Peyer's patch (tissue), 4 donors: ENCODE measurements at regions not wholly inside any gene's neighbourhood (a gene's known extent, or its start where the extent isn't known, plus 50 kb on each side); places are given as distances from the start of the nearest gene placed in this dataset.

ENCODE experiments used
- DNase-seq, 3 donors: peaks; one replicate each; pipeline ENCODE4 v3.0.0-alpha.2; 2017 to 2019
- H3K27ac ChIP-seq, 4 donors: fragments of 200-600 bp; sonication (generic); one replicate each; pipeline ENCODE4 v1.5.1; 2016 to 2019
- H3K27me3 ChIP-seq, 2 donors: fragments of 200-600 bp; sonication (generic); one replicate each; pipeline ENCODE4 v1.5.1; 2019
- H3K36me3 ChIP-seq, 3 donors: fragments of 200-600 bp; sonication (generic); one replicate each; pipeline ENCODE4 v1.5.1; 2016 to 2019
- H3K4me1 ChIP-seq, 4 donors: fragments of 200-600 bp; sonication (generic); one replicate each; pipeline ENCODE4 v1.5.1; 2016 to 2019
- H3K4me3 ChIP-seq, 4 donors: fragments of 200-600 bp; sonication (generic); 1 replicate in 3 of 4; 2 replicates in 1 of 4; pipeline ENCODE4 v1.5.1; 2016 to 2019; ENCODE audit warnings: mild to moderate bottlenecking in 1 of 4
- H3K9me3 ChIP-seq, 4 donors: fragments of 200-600 bp; sonication (generic); one replicate each; pipeline ENCODE4 v1.5.1; 2016 to 2019; ENCODE audit warnings: mild to moderate bottlenecking in 1 of 4
- POLR2A ChIP-seq, 2 donors: fragments of 450-650 bp; IDR thresholded peaks; one replicate each; pipeline ENCODE4 v1.5.1; 2017; ENCODE audit warnings: antibody characterized with exemption in 2 of 2, mild to moderate bottlenecking in 2 of 2, moderate library complexity in 2 of 2
- TF ChIP-seq, protein P1 (sequence below), 6 experiments: fragments of 450-650 bp in 4 of 6; fragments of 200-600 bp in 2 of 6; sonication (generic) in 1 of 6; IDR thresholded peaks; one replicate each; pipeline ENCODE4 v1.5.1; 2017 to 2019; ENCODE audit warnings: antibody characterized with exemption in 6 of 6, mild to moderate bottlenecking in 3 of 6, moderate library complexity in 1 of 6

DNA sequence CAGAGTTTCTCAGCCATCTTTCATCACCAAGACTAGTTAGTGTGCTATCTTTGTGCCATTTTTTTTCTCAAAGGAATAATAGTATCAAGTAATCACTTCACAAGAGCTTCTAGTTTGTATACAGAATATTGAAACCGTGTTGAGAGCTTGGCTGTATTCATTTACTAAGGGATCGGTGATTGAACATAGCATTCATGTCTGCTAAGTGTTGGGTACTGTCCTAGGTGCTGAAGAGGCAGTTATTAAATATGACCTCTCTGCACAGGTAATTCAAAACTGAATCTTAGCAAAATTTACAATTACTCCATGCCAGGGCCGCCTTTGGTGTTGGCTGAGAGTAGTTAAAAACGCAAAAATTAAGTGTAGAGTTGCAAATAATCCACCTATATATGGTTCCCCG lies 355.3 kb upstream of the RORA start:
- Histone ChIP-seq H3K4me1 (no peaks in the 10 kb centered on the region), H3K4me3 (no peak overlapping the region), H3K27me3 (no peaks in the 10 kb centered on the region), H3K36me3 (no peaks in the 10 kb centered on the region), H3K9me3 (no peaks in the 10 kb centered on the region), H3K27ac (no peak overlapping the region)
- TF ChIP-seq, protein P1, sequence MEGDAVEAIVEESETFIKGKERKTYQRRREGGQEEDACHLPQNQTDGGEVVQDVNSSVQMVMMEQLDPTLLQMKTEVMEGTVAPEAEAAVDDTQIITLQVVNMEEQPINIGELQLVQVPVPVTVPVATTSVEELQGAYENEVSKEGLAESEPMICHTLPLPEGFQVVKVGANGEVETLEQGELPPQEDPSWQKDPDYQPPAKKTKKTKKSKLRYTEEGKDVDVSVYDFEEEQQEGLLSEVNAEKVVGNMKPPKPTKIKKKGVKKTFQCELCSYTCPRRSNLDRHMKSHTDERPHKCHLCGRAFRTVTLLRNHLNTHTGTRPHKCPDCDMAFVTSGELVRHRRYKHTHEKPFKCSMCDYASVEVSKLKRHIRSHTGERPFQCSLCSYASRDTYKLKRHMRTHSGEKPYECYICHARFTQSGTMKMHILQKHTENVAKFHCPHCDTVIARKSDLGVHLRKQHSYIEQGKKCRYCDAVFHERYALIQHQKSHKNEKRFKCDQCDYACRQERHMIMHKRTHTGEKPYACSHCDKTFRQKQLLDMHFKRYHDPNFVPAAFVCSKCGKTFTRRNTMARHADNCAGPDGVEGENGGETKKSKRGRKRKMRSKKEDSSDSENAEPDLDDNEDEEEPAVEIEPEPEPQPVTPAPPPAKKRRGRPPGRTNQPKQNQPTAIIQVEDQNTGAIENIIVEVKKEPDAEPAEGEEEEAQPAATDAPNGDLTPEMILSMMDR (IDR thresholded peaks at IDR 0.05), result no peak
- TF ChIP-seq POLR2A (IDR thresholded peaks at IDR 0.05), result no peak
- no peak for DNase-seq

DNA sequence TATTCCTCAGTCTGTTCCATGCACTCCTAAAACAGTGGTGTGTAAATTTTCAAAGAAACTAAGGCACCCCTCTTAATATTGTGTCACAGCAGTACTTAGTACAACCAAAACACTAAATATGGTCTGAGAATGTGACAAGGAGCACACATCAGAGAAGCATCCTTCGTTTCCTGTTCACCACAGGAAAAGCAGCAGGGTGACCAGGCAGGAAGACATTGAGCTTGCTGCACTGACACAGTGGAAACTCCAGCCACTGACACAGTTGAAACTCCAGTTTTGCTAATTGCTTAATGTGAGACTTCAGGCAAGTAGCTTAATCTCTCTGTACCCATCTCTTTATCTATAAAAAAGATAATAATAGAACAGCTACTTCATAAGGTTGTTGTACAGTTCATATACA lies 353.0 kb upstream of the RORA start:
- TF ChIP-seq, protein P1 (IDR thresholded peaks at IDR 0.05), result no peak
- no peak for TF ChIP-seq POLR2A (IDR thresholded peaks at IDR 0.05)
- H3K27me3 ChIP-seq, result no peaks in the 10 kb centered on the region
- no peaks in the 10 kb centered on the region for H3K9me3 ChIP-seq
- DNase-seq, result no peak
- no peaks in the 10 kb centered on the region for H3K4me1 ChIP-seq
- H3K36me3 ChIP-seq, result no peaks in the 10 kb centered on the region
- no peak overlapping the region for H3K27ac ChIP-seq
- H3K4me3 ChIP-seq, result no peak overlapping the region

DNA sequence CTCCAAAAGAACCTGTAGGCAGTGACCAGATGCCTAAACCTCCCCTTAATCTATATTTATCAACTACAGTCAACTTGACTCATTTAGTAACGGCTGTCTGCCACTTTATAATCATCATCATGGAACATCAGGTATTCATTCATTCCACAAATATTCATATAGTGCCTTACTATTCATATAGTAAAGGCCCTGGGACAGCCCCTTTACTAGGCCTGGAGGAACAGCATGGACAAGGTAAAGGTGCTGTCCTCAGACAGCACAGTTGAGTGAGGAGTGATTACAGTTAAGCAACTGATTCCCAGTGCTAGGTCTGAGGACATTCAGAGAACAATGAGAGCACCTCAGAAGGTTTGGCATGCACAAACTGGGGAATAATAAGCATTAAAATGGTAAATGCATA lies 346.5 kb upstream of the RORA start:
- Histone ChIP-seq H3K36me3 (no peaks in the 10 kb centered on the region), H3K9me3 (no peaks in the 10 kb centered on the region), H3K27ac (no peak overlapping the region), H3K27me3 (no peaks in the 10 kb centered on the region), H3K4me3 (no peak overlapping the region), H3K4me1 (no peaks in the 10 kb centered on the region)
- DNase-seq, result no peak
- no peak for TF ChIP-seq POLR2A (IDR thresholded peaks at IDR 0.05)
- TF ChIP-seq, protein P1 (IDR thresholded peaks at IDR 0.05), result no peak

DNA sequence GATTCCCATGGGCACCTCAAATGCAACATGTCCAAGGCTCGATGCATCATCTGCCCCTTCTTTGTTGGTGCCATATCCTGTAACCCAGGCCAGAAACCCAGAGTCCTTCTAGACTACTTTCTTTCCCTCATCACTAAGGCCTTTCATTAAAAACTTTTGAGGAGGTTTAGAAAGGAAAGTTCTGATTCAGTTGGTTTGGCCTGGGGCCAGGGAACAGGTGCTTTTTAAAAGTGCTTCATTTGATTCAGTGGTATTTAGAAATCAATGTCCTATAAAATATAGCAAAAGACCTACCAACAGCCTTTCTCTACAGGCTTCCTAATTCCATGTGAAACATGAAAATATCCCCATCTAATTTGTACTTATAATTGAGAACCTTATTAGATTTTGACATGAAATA lies 341.9 kb upstream of the RORA start:
- Histone ChIP-seq H3K36me3 (no peaks in the 10 kb centered on the region), H3K27me3 (no peaks in the 10 kb centered on the region), H3K27ac (no peak overlapping the region), H3K4me1 (no peaks in the 10 kb centered on the region), H3K4me3 (no peak overlapping the region), H3K9me3 (no peaks in the 10 kb centered on the region)
- TF ChIP-seq, protein P1 (IDR thresholded peaks at IDR 0.05), result no peak
- no peak for TF ChIP-seq POLR2A (IDR thresholded peaks at IDR 0.05)
- DNase-seq, result no peak

- TF ChIP-seq POLR2A (IDR thresholded peaks at IDR 0.05), result no peak
- TF ChIP-seq, protein P1 (IDR thresholded peaks at IDR 0.05), result no peak
- Histone ChIP-seq H3K36me3 (no peaks in the 10 kb centered on the region), H3K27ac (no peak overlapping the region), H3K27me3 (no peaks in the 10 kb centered on the region), H3K4me3 (no peak overlapping the region), H3K4me1 (no peaks in the 10 kb centered on the region), H3K9me3 (no peaks in the 10 kb centered on the region)
- DNase-seq, result no peak
Measured at GRCh38 chr15:61564785-61565184, 335.7 kb upstream of the RORA start.
